Myocyte (in vitro differentiated cells): ENCODE measurements at regions not wholly inside any gene's neighbourhood (a gene's known extent, or its start where the extent isn't known, plus 50 kb on each side); places are given as distances from the start of the nearest gene placed in this dataset.
A peak's percentile ranks its signal among the peaks of the same experiment; 100 is the strongest.
"Not testable (repeated sequence)": the region's sequence is repeated elsewhere in the genome, so short reads cannot be mapped to it uniquely, and the experiment has no call there.

Experiments used
- DNase-seq: peaks from one replicate; pipeline ENCODE4 v3.0.0-alpha.2; 2012; ENCODE audit warnings: low read depth

GRCh38 chr12:63508543-63508942 lies 159.8 kb downstream of the DPY19L2 start:
- DNase-seq = no peak

GRCh38 chr12:63499567-63499966 lies 168.7 kb downstream of the DPY19L2 start:
- no peak for DNase-seq

- DNase-seq = no peak
Measured at GRCh38 chr12:63498239-63498638, 170.1 kb downstream of the DPY19L2 start.

- DNase-seq = no peak
Measured at GRCh38 chr12:63496654-63497053, 171.6 kb downstream of the DPY19L2 start.

- no peak for DNase-seq
Measured at GRCh38 chr12:63495974-63496373, 172.3 kb downstream of the DPY19L2 start.

GRCh38 chr12:63493357-63493756 lies 174.9 kb downstream of the DPY19L2 start:
- not testable (repeated sequence) for DNase-seq

GRCh38 chr12:63480186-63480585 lies 188.1 kb downstream of the DPY19L2 start:
- DNase-seq = no peak

- no peak for DNase-seq
Measured at GRCh38 chr12:63470161-63470560, 198.1 kb downstream of the DPY19L2 start.

GRCh38 chr12:63467951-63468350 lies 200.3 kb downstream of the DPY19L2 start:
- no peak for DNase-seq

- DNase-seq = peak; percentile 63
Measured at GRCh38 chr12:63457857-63458256, 210.4 kb downstream of the DPY19L2 start.

GRCh38 chr12:63457428-63457827 lies 210.9 kb downstream of the DPY19L2 start:
- no peak for DNase-seq

GRCh38 chr12:63450816-63451215 lies 217.5 kb downstream of the DPY19L2 start:
- no peak for DNase-seq

- DNase-seq = no peak
Measured at GRCh38 chr12:63450334-63450733, 218.0 kb downstream of the DPY19L2 start.

GRCh38 chr12:63445224-63445880 lies 222.9 kb downstream of the DPY19L2 start:
- no peak for DNase-seq

- DNase-seq = no peak
Measured at GRCh38 chr12:63440048-63440447, 228.2 kb downstream of the DPY19L2 start.

GRCh38 chr12:63434384-63434783 lies 233.9 kb downstream of the DPY19L2 start:
- DNase-seq = not testable (repeated sequence)

- DNase-seq = not testable (repeated sequence)
Measured at GRCh38 chr12:63427969-63428368, 240.3 kb downstream of the DPY19L2 start.

GRCh38 chr12:63427029-63427428 lies 241.3 kb downstream of the DPY19L2 start:
- DNase-seq = not testable (repeated sequence)

GRCh38 chr12:63424671-63425070 lies 243.6 kb downstream of the DPY19L2 start:
- DNase-seq = no peak

- DNase-seq = no peak
Measured at GRCh38 chr12:63423839-63424238, 244.5 kb downstream of the DPY19L2 start.

- peak; percentile 53 for DNase-seq
Measured at GRCh38 chr12:63420206-63420644, 248.1 kb downstream of the DPY19L2 start.

- no peak for DNase-seq
Measured at GRCh38 chr12:63419154-63419553, 249.1 kb downstream of the DPY19L2 start.

GRCh38 chr12:63416788-63417187 lies 251.5 kb downstream of the DPY19L2 start:
- DNase-seq = no peak

- no peak for DNase-seq
Measured at GRCh38 chr12:63415357-63415756, 252.9 kb downstream of the DPY19L2 start.
